ENCODE measurements at regions not wholly inside any gene's neighbourhood (a gene's known extent, or its start where the extent isn't known, plus 50 kb on each side); places are given as distances from the start of the nearest gene placed in this dataset.

- no peak for TF ChIP-seq EZH2 (optimal IDR thresholded peaks at IDR 0.05; ENCODE audit: low read depth, low read length)
- TF ChIP-seq CTCF (IDR thresholded peaks at IDR 0.05; ENCODE audit: low read length) = no peak
- TF ChIP-seq EZH2phosphoT487 (IDR thresholded peaks at IDR 0.05; ENCODE audit: low read length) = no peak
Measured at GRCh38 chr4:177532358-177532757, 90.1 kb upstream of the AGA start.

All from MM.1S (cell line).